ENCODE measurements at regions not wholly inside any gene's neighbourhood (a gene's known extent, or its start where the extent isn't known, plus 50 kb on each side); places are given as distances from the start of the nearest gene placed in this dataset.

DNA sequence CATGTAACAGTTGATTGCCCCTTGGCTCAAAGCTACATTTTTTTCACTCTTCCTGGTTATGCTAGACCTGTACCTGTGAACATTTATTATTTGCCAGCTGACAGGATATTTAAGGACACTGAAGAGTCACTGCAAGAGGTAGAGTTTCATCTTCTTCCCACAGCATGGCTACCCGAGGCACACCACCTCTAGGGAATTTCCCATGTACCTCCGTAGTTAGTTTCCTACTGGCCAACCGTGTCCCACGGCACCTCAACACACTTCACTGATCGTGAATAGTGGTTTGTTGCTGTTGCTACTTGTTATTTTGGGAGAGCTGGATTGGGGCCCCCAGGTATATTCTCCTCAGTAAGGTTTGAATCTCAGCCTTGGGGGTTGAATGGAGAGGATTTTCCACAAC lies 648.6 kb downstream of the SEMA5A start (continued):
- TF ChIP-seq SMC3 (IDR thresholded peaks at IDR 0.05; ENCODE audit: borderline replicate concordance, low read length), result no peak
- no peak for TF ChIP-seq DPF2 (IDR thresholded peaks at IDR 0.05)
- TF ChIP-seq HDAC6 (IDR thresholded peaks at IDR 0.05; ENCODE audit: unreplicated experiment), result no peak
- no peak for TF ChIP-seq RAD51 (IDR thresholded peaks at IDR 0.05)
- TF ChIP-seq, protein P1, sequence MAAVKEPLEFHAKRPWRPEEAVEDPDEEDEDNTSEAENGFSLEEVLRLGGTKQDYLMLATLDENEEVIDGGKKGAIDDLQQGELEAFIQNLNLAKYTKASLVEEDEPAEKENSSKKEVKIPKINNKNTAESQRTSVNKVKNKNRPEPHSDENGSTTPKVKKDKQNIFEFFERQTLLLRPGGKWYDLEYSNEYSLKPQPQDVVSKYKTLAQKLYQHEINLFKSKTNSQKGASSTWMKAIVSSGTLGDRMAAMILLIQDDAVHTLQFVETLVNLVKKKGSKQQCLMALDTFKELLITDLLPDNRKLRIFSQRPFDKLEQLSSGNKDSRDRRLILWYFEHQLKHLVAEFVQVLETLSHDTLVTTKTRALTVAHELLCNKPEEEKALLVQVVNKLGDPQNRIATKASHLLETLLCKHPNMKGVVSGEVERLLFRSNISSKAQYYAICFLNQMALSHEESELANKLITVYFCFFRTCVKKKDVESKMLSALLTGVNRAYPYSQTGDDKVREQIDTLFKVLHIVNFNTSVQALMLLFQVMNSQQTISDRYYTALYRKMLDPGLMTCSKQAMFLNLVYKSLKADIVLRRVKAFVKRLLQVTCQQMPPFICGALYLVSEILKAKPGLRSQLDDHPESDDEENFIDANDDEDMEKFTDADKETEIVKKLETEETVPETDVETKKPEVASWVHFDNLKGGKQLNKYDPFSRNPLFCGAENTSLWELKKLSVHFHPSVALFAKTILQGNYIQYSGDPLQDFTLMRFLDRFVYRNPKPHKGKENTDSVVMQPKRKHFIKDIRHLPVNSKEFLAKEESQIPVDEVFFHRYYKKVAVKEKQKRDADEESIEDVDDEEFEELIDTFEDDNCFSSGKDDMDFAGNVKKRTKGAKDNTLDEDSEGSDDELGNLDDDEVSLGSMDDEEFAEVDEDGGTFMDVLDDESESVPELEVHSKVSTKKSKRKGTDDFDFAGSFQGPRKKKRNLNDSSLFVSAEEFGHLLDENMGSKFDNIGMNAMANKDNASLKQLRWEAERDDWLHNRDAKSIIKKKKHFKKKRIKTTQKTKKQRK (IDR thresholded peaks at IDR 0.05; ENCODE audit: low read depth, low read length), result no peak

- intact Hi-C loops (cut with micrococcal nuclease; ENCODE audit: unreplicated experiment) (no loop called here), in situ Hi-C loops (cut with MboI) (no loop called here)
- no peak for FAIRE-seq
- ChIA-PET SMC1A (ENCODE audit: uncharacterized antibody, unreplicated experiment) (no interaction called here), RAD21 (ENCODE audit: unreplicated experiment) (no interaction called here), POLR2A (no interaction called here), CTCF (no interaction called here)
- no TSS peak for BruUV-seq (replicated peaks)
- no peak overlapping the region for H3K27ac ChIP-seq (ENCODE audit: control insufficient read depth, insufficient read depth)
- H3K9me3 ChIP-seq (replicated peaks; ENCODE audit: control insufficient read depth, insufficient read depth, low read length), result no peaks in the 10 kb centered on the region
- 49% methylated on average over 2 of the region's 2 CpGs for WGBS (ENCODE audit: insufficient coverage, insufficient replicate concordance, low lambda C conversion rate, missing lambda C conversion rate)
- no peaks in the 10 kb centered on the region for H3K36me3 ChIP-seq (ENCODE audit: control insufficient read depth in 2 of 2, insufficient read depth in 2 of 2, low read length in 1 of 2)
- no peak overlapping the region for H2AFZ ChIP-seq (ENCODE audit: control insufficient read depth, low read depth, low read length)
- no peak overlapping the region for H3K4me3 ChIP-seq
- no peak overlapping the region for H3K4me2 ChIP-seq (ENCODE audit: control insufficient read depth, insufficient read depth)
- H3K9ac ChIP-seq (ENCODE audit: control insufficient read depth, insufficient read depth, low read length), result no peak overlapping the region
- no peaks in the 10 kb centered on the region for H3K27me3 ChIP-seq (replicated peaks in 1 of 2; ENCODE audit: control insufficient read depth in 2 of 2, insufficient read depth in 2 of 2, low read length in 1 of 2)
- no peaks in the 10 kb centered on the region for H3K4me1 ChIP-seq (ENCODE audit: control insufficient read depth, insufficient read depth, low read length)
- H3K79me2 ChIP-seq (ENCODE audit: control insufficient read depth, insufficient read depth, low read length), result no peaks in the 10 kb centered on the region
- no peak for ATAC-seq
- H4K20me1 ChIP-seq (ENCODE audit: control insufficient read depth, insufficient read depth), result no peaks in the 10 kb centered on the region
- TF ChIP-seq E2F4 (IDR thresholded peaks at IDR 0.05; ENCODE audit: low read depth, low read length), result no peak
- no peak for TF ChIP-seq SUZ12 (IDR thresholded peaks at IDR 0.05; ENCODE audit: unreplicated experiment)
- TF ChIP-seq EP300 (IDR thresholded peaks at IDR 0.05; ENCODE audit: borderline replicate concordance in 1 of 2, control insufficient read depth in 1 of 2, low read depth in 2 of 2, low read length in 2 of 2), result no peak
- no peak for TF ChIP-seq SMAD1 (IDR thresholded peaks at IDR 0.05; ENCODE audit: low read depth, partially characterized antibody)
- TF ChIP-seq, protein P2, sequence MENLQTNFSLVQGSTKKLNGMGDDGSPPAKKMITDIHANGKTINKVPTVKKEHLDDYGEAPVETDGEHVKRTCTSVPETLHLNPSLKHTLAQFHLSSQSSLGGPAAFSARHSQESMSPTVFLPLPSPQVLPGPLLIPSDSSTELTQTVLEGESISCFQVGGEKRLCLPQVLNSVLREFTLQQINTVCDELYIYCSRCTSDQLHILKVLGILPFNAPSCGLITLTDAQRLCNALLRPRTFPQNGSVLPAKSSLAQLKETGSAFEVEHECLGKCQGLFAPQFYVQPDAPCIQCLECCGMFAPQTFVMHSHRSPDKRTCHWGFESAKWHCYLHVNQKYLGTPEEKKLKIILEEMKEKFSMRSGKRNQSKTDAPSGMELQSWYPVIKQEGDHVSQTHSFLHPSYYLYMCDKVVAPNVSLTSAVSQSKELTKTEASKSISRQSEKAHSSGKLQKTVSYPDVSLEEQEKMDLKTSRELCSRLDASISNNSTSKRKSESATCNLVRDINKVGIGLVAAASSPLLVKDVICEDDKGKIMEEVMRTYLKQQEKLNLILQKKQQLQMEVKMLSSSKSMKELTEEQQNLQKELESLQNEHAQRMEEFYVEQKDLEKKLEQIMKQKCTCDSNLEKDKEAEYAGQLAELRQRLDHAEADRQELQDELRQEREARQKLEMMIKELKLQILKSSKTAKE (IDR thresholded peaks at IDR 0.05; ENCODE audit: low read depth, poor library complexity, severe bottlenecking), result no peak
- no peak for DNase-seq (ENCODE audit: low read depth, low spot score)
Measured at GRCh38 chr5:8905021-8905420, 640.9 kb downstream of the SEMA5A start.

Measured in GM12878 (cell line).